HL-60 (cell line): ENCODE measurements at regions not wholly inside any gene's neighbourhood (a gene's known extent, or its start where the extent isn't known, plus 50 kb on each side); places are given as distances from the start of the nearest gene placed in this dataset.

ENCODE experiments used
- CTCF ChIP-seq: IDR thresholded peaks from one replicate; pipeline ENCODE4 v1.5.1; 2011; ENCODE audit warnings: low read length, control low read depth, inconsistent platforms; ENCODE audit not compliant: insufficient read depth
- GABPA ChIP-seq: IDR thresholded peaks from 2 replicates; pipeline ENCODE4 v1.6.1; 2012; ENCODE audit warnings: low read depth
- POLR2AphosphoS5 ChIP-seq: IDR thresholded peaks from 2 replicates; pipeline ENCODE4 v1.6.1; 2012; ENCODE audit warnings: low read depth
- REST ChIP-seq: IDR thresholded peaks from 2 replicates; pipeline ENCODE4 v1.6.1; 2012; ENCODE audit warnings: low read depth; ENCODE audit not compliant: insufficient replicate concordance

- TF ChIP-seq CTCF: no peak
- TF ChIP-seq REST: no peak
- TF ChIP-seq GABPA: no peak
- TF ChIP-seq POLR2AphosphoS5: no peak
These were observed 190.1 kb downstream of the HAUS1 start for GRCh38 chr18:46294318-46294717.
